ENCODE measurements at regions not wholly inside any gene's neighbourhood (a gene's known extent, or its start where the extent isn't known, plus 50 kb on each side); places are given as distances from the start of the nearest gene placed in this dataset.

GRCh38 chr3:167895684-167896083, 160.2 kb downstream of the SERPINI1 start:
- TF ChIP-seq CTCF (IDR thresholded peaks at IDR 0.05 in 8 of 11, conservative IDR thresholded peaks at IDR 0.05 in 3 of 11) (no peak), POLR2A (IDR thresholded peaks at IDR 0.05) (no peak), POLR2AphosphoS5 (IDR thresholded peaks at IDR 0.05) (no peak)

Data from spleen (tissue), 7 donors.